Stomach (tissue), 4 donors: ENCODE measurements at regions not wholly inside any gene's neighbourhood (a gene's known extent, or its start where the extent isn't known, plus 50 kb on each side); places are given as distances from the start of the nearest gene placed in this dataset.

Experiments
- EP300 ChIP-seq: sonication (generic); formaldehyde crosslinking; IDR thresholded peaks from one replicate; pipeline ENCODE4 v1.6.1; 2017; ENCODE audit warnings: antibody characterized with exemption
- POLR2A ChIP-seq, 4 donors: fragments of 450-650 bp; IDR thresholded peaks; one replicate each; pipeline ENCODE4 v1.6.1; 2016; ENCODE audit warnings: antibody characterized with exemption in 4 of 4, control low read depth in 2 of 4, mild to moderate bottlenecking in 1 of 4, moderate library complexity in 1 of 4
- POLR2AphosphoS5 ChIP-seq, 3 donors: sonication (generic); formaldehyde crosslinking; IDR thresholded peaks; one replicate each; pipeline ENCODE4 v1.6.1; 2016; ENCODE audit warnings: antibody characterized with exemption in 3 of 3
- TF ChIP-seq, protein P1 (sequence below), 7 experiments: fragments of 450-650 bp in 4 of 7; fragments of 200-600 bp in 3 of 7; sonication (generic) in 3 of 7; IDR thresholded peaks; one replicate each; pipeline ENCODE4 v1.5.1; 2016 to 2019; ENCODE audit warnings: antibody characterized with exemption in 7 of 7, control low read depth in 2 of 7, mild to moderate bottlenecking in 1 of 7

DNA sequence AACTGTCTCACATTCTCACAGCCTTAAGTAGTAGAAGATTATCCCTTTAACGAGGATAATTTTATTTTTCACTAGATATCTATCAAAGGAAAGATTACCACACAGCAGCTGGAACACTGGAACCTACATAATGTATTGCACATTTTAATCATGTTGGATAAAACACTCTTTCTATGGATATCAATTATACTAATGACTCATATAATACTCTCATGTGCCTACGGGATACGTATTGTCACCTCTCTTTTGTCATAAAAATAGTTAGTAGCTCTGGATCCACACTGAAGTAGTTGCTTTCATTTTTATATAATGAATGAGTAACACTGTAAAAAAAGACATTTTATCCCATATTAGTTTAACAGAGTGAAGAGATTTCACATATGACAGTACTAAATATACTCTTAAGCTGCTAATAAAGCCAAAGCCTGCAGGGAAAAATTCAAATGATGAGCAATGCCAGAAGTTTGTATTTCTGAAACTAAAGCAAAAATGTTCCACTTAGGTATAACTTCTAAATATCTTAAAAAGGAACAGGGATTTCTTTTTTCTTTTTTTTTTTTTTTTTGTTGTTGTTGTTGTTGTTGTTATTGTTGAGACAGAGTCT, 408.7 kb upstream of the PKN2 start:
- TF ChIP-seq, protein P1, sequence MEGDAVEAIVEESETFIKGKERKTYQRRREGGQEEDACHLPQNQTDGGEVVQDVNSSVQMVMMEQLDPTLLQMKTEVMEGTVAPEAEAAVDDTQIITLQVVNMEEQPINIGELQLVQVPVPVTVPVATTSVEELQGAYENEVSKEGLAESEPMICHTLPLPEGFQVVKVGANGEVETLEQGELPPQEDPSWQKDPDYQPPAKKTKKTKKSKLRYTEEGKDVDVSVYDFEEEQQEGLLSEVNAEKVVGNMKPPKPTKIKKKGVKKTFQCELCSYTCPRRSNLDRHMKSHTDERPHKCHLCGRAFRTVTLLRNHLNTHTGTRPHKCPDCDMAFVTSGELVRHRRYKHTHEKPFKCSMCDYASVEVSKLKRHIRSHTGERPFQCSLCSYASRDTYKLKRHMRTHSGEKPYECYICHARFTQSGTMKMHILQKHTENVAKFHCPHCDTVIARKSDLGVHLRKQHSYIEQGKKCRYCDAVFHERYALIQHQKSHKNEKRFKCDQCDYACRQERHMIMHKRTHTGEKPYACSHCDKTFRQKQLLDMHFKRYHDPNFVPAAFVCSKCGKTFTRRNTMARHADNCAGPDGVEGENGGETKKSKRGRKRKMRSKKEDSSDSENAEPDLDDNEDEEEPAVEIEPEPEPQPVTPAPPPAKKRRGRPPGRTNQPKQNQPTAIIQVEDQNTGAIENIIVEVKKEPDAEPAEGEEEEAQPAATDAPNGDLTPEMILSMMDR (IDR thresholded peaks at IDR 0.05) = no peak
- TF ChIP-seq POLR2A (IDR thresholded peaks at IDR 0.05) (no peak), POLR2AphosphoS5 (IDR thresholded peaks at IDR 0.05) (no peak), EP300 (no peak)
